MV-4-11 (cell line): ENCODE measurements at regions not wholly inside any gene's neighbourhood (a gene's known extent, or its start where the extent isn't known, plus 50 kb on each side); places are given as distances from the start of the nearest gene placed in this dataset.

Source experiments
- DNase-seq: peaks from one replicate; lab custom pipeline; 2025; lab: John Stamatoyannopoulos, UW

DNA sequence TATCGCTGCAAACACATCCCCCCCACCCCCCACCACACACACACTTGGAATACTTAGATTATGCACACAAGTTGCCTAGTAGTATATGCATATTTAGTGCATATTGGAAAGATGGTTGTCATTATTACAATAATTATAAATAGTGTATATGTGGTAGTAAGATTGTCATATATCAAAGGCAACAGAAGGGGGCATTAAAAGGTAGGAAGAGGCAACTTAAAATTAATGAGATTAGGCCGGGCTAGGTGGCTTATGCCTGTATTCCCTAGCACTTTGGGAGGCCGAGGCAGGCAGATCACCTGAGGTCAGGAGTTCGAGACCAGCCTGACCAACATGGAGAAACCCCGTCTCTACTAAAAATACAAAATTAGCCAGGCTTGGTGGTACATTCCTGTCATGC lies 52.1 kb downstream of the GSC start:
- no peak for DNase-seq

DNA sequence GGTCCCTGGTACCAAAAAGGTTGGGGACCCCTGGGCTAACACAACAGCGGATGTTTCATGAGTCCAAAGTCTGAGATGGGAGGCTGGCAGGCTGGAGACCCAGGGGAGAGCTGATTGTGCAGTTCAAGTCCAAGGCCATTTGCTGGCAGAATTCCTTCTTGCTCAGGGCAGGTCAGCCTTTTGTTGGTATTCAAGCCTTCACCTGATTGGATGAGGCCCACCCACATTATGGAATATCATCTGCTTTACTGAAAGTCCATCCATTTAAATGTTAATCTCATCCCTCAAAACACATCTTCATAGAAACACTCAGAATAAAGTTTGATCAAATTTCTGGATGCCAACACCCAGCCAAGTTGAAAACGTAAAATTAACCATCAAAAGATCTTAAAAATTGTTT lies 52.9 kb downstream of the GSC start:
- DNase-seq = no peak

DNA sequence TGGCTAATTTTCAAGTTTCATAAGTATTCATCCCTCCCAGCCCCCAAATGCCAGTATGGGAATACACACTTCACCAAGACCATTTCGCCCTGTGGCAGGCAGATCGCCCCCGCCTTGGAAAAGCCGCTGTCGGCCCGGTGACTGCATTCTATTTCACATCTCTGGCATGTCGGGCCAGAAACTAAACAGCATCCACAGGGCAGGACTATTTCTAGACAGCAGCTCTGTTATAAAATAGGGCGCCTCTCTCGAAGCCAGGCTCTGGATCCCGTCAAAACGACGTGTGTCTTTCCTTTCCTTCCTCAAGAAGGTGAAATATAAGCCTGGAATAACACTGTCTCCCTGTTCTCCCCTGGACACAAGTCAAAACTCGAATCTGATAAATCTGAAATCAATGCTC lies 56.8 kb downstream of the GSC start:
- DNase-seq = no peak

- no peak for DNase-seq
Observed at GRCh38 chr14:94710731-94711130, 59.2 kb downstream of the GSC start.

GRCh38 chr14:94707494-94707893 lies 62.4 kb downstream of the GSC start:
- no peak for DNase-seq

- no peak for DNase-seq
Observed at GRCh38 chr14:94706133-94706532, 63.8 kb downstream of the GSC start.

DNA sequence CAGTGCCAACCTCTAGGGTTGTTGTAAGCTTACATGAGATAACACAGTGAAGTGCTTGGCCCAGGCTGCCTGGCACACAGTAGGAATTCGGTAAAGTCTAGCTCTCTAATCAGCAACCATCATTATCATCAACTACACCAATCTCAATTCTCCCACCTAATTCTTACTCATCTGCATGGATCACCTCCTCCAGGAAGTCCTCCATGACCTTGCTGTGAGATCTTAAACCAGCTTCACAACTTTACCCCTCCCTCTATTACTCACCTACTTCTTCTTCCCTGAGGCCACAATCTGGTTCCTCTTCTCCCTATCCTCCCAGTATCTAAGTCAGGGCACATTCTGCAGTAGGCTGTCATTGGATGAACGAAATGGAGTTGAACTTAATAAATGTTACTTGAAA lies 67.3 kb downstream of the GSC start:
- no peak for DNase-seq

DNA sequence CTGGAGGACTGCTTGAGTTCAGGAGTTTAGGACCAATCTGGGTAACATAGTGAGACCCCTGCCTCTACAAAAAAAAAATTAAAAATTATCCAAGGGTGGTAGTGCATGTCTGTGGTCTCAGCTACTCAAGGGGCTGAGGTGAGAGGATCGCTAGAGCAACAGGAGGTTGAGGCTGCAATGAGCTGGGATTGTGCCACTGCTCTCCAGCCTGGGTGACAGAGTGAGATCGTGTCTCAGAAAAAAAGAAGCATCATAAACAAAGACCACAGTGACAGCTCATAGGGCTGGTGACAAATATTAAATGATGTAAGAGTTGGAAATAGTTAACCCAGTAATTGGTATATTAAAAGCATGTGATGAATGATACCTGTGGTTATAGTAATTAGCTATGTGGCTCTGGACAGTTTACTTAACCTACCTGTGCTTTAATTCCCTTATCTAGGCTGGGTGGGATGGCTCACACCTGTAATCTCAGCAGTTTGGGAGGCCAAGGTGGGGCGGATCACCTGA lies 68.0 kb downstream of the GSC start:
- DNase-seq = no peak

GRCh38 chr14:94700336-94700735 lies 69.6 kb downstream of the GSC start:
- DNase-seq = no peak

DNA sequence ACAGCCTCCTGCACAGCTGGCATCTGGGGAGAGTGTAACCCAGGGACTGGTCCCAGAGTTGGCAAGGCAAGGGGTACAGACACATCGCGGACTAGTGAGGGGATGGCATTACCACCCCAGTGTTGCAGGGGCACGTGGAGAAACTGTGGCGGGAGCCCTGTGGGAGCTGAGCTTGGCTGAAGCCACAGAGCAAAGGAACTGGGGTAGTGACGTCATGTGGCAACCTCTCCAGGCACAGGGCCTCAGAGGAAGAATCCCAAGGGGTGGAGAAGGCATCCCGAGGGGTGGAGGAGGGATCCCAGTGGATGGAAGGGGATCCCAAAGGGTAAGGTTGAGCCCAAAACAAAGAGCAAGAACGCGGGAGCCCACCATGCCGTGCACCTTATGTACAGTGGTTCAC lies 70.1 kb downstream of the GSC start:
- DNase-seq = no peak

DNA sequence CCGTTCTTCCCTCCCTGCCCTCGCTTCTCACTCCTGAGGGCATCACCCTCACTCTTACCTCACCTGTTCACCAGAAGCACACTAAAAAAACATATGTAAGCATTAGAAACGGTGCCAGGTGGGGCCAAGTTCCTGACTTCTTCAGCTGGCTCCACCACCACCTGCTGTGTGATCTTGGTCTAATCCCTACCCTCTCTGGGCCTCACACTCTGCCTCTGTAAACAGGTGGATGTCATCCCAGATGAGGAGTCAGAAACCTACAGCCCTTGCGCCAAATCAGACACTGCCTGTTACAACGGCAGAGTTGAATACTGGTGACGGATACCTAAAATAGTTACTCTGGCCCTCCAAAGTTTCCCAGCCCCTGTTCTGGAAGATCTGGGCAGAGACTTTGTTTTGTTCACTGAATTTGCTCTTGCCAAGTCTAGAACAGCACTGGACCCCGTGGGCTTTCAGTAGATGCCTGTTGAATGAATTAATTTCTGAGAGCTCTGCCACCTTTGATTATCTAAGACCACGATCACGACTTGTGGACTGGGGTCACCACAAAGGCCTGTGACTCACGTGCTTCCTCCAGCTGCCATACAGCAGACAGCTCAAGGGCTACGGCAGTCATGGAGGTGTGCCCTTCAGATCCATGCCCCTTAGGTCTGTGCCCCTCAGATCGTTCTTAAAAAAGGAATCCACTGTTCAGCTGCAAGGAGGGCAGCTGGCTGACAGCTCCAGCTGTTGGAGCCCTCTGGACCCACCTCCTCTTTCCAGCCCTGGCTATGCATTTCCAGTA lies 71.9 kb downstream of the GSC start:
- DNase-seq = no peak

GRCh38 chr14:94696518-94696917 lies 73.4 kb downstream of the GSC start:
- no peak for DNase-seq

- no peak for DNase-seq
Observed at GRCh38 chr14:94695231-94695630, 74.7 kb downstream of the GSC start.

GRCh38 chr14:94691660-94692034 lies 78.3 kb downstream of the GSC start:
- no peak for DNase-seq

DNA sequence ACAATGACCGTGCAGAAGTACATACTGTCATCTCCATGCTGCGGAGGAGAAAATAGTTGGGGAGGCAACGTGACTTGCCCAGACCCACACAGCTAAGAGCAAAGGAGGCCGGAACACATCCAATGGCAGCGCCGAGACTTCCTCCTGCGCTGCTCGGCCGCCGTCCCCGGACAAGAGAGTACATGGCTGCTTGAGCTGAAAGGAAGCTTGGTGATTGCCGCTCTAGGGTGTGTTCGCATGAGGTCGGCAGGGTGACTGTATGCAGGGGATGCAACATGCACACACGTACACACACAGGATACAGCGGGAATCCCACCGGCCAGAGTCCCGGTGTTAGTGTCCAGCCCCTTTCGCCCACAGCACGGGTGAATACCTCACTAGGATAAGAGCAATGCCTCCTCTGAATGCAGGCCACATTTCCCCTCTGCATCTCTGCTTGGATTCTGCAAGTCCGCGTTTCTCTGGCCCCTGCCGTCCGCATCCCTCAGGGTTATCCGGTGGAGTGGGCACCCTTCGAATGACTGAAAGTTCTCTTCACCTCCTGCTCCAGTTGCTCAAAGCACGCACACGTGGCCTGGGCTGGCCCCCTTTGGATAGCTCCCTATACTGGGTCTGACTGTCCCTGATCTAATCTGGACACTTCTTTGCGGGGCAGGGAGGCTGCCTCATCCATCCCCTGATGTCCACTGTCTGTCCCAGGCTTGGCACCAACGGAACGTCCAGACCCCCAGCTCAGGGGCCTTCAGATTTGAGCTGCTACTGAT lies 78.8 kb downstream of the GSC start:
- no peak for DNase-seq

DNA sequence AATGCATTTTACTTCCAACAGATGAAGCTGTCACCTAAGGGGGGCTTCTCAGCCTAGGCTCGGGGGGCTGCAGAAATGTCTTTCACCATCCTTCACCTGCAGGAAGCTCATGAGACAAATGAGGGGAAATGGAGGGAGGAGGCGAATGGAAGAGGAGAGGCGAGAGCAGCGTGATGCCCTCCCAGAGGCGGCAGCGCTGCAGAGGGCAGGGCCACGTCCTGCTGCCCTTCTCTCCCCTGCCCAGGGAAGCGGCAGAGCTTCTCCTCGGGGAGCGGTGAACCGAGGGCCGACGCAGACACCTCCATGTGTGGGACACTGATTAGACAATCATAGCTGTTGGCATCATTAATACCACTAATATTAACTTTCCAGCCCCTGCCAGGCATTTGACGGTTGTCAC lies 78.3 kb downstream of the SERPINA3 start:
- DNase-seq = no peak

DNA sequence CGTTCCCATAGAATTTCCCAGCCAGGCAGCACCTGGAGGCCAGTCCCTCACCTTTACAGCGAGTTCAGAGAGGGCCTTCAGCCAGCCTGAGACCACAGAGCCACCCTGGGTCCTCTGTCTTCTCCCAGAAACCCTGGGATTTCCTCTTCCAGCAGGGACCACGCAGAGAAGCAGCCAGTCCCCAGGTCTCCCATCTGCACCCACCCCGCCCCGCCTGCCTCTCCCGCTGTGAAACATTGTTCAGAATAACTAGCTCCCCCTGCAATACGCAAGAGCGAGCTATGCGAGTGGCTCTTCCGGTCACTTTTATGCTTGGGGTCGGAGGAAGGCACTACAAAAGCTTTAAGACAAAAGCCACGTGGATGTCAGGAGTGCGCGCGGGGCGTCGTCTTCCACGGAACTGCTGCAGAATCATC lies 77.8 kb downstream of the SERPINA3 start:
- no peak for DNase-seq

- DNase-seq = no peak
Observed at GRCh38 chr14:94689218-94689984, 77.2 kb downstream of the SERPINA3 start.

DNA sequence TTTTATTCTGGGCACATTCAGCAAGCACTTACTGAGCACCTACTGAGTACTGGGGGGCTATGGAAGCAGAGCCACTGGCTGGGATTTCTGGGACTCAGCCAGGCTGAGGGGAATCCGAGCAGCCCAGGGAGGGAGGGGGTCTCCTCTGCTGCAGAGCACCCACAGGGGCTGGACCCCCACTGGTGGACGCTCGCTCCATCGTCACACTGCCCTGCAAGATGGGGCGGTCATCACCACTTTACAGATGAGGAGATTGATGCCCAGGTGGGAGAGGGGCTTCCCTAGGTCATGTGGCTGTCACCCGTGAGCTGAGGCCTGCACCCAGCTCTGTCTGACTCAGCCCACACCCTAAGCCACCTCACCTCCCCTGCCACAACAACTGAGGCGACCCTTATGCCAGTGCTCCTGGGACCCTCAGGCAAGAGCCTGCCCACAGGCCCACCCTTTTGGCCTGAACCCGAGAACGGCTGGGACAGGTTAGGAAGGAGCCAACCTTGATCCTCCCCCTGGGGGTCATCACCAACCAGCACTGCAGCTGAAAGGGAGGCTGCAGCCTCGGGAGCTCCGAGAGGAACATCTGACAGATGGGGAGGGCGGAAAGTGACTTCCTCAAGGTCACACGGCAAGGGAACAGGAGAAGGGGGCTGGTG lies 74.4 kb downstream of the SERPINA3 start:
- no peak for DNase-seq

- no peak for DNase-seq
Observed at GRCh38 chr14:94685681-94686485, 73.7 kb downstream of the SERPINA3 start.

GRCh38 chr14:94685166-94685581 lies 73.0 kb downstream of the SERPINA3 start:
- no peak for DNase-seq
